HepG2 (cell line): ENCODE measurements at regions not wholly inside any gene's neighbourhood (a gene's known extent, or its start where the extent isn't known, plus 50 kb on each side); places are given as distances from the start of the nearest gene placed in this dataset.

Source experiments
- BCL6 ChIP-seq: IDR thresholded peaks from 2 replicates; pipeline ENCODE4 v1.6.1; 2016; ENCODE audit warnings: missing genetic modification reagents, missing compliant biosample characterization
- CTCF ChIP-seq: sonication (generic); formaldehyde crosslinking; IDR thresholded peaks from 2 replicates; pipeline ENCODE4 v1.5.0; 2020; ENCODE audit warnings: mild to moderate bottlenecking, missing genetic modification reagents, moderate library complexity
- MZF1 ChIP-seq: sonication (generic); formaldehyde crosslinking; IDR thresholded peaks from 2 replicates; pipeline ENCODE4 v1.8.1; 2023; ENCODE audit warnings: mild to moderate bottlenecking, missing genetic modification reagents, borderline replicate concordance
- RNF2 ChIP-seq: fragments of 450-650 bp; conservative IDR thresholded peaks from 2 replicates; pipeline ENCODE4 v1.6.1; 2016; ENCODE audit warnings: low read depth
- SUZ12 ChIP-seq: fragments of 150-350 bp; IDR thresholded peaks from 2 replicates; pipeline ENCODE4 v1.6.1; 2014; ENCODE audit warnings: low read depth, low read length
- THRA ChIP-seq: sonication (generic); formaldehyde crosslinking; IDR thresholded peaks from 2 replicates; pipeline ENCODE4 v1.4.0; 2020; ENCODE audit warnings: missing genetic modification reagents, borderline replicate concordance
- TMF1 ChIP-seq: sonication (generic); formaldehyde crosslinking; IDR thresholded peaks from 2 replicates; pipeline ENCODE4 v1.8.1; 2022; ENCODE audit warnings: low read depth, missing genetic modification reagents
- ZNF263 ChIP-seq: sonication (generic); formaldehyde crosslinking; IDR thresholded peaks from 2 replicates; pipeline ENCODE4 v1.4.0; 2020; ENCODE audit warnings: missing genetic modification reagents
- TF ChIP-seq, protein P1 (sequence below): IDR thresholded peaks from 2 replicates; pipeline ENCODE4 v1.4.0; 2020; ENCODE audit warnings: mild to moderate bottlenecking, missing genetic modification reagents

DNA sequence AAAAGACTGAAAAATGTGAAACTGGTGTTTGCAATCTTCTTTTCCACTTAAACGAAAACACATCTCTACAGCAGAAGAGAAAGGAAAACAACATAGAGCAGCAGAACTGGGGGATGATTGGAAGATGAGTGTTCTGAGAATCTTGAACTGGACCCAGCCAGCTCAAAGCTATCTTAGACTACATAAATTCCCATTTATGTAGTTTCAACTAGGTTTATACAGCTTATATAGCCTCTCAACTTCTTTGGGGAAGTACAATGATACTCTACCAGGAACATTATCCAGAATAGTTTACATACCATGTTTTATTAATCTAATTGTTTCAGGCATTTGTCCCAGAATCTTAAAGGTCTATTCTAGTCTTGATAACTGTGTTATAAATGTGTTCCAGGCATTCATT is 658.2 kb upstream of the LMCD1 start:
- TF ChIP-seq TMF1 (CRISPR knock-in tag) (no peak), THRA (CRISPR knock-in tag) (no peak), BCL6 (CRISPR knock-in tag) (no peak), MZF1 (CRISPR knock-in tag) (no peak), CTCF (no peak), ZNF263 (CRISPR knock-in tag) (no peak), SUZ12 (no peak), RNF2 (no peak)
- TF ChIP-seq, protein P1, sequence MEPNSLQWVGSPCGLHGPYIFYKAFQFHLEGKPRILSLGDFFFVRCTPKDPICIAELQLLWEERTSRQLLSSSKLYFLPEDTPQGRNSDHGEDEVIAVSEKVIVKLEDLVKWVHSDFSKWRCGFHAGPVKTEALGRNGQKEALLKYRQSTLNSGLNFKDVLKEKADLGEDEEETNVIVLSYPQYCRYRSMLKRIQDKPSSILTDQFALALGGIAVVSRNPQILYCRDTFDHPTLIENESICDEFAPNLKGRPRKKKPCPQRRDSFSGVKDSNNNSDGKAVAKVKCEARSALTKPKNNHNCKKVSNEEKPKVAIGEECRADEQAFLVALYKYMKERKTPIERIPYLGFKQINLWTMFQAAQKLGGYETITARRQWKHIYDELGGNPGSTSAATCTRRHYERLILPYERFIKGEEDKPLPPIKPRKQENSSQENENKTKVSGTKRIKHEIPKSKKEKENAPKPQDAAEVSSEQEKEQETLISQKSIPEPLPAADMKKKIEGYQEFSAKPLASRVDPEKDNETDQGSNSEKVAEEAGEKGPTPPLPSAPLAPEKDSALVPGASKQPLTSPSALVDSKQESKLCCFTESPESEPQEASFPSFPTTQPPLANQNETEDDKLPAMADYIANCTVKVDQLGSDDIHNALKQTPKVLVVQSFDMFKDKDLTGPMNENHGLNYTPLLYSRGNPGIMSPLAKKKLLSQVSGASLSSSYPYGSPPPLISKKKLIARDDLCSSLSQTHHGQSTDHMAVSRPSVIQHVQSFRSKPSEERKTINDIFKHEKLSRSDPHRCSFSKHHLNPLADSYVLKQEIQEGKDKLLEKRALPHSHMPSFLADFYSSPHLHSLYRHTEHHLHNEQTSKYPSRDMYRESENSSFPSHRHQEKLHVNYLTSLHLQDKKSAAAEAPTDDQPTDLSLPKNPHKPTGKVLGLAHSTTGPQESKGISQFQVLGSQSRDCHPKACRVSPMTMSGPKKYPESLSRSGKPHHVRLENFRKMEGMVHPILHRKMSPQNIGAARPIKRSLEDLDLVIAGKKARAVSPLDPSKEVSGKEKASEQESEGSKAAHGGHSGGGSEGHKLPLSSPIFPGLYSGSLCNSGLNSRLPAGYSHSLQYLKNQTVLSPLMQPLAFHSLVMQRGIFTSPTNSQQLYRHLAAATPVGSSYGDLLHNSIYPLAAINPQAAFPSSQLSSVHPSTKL (CRISPR knock-in tag) = no peak
